ENCODE measurements at regions not wholly inside any gene's neighbourhood (a gene's known extent, or its start where the extent isn't known, plus 50 kb on each side); places are given as distances from the start of the nearest gene placed in this dataset.

DNA sequence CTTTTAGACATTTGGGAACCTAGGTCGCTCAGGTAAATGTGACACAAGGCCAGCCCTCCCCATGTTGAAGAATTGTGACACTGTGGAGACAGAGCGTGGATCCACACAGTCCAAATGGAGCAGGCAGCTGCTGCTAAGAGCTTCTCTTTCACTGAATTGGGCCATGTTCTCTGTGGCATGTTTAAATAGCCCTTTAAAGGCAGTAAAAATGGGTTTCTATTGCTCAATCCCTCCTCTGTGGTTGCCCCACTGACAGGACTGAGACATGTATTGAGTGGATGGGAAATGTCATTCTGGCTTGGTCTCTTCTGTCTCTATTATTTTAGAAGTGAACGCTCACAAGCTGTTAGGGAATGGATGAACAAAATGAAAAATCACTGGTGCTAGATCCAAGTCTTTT is 84.0 kb upstream of the PRICKLE1 start:
- TF ChIP-seq, protein P1, sequence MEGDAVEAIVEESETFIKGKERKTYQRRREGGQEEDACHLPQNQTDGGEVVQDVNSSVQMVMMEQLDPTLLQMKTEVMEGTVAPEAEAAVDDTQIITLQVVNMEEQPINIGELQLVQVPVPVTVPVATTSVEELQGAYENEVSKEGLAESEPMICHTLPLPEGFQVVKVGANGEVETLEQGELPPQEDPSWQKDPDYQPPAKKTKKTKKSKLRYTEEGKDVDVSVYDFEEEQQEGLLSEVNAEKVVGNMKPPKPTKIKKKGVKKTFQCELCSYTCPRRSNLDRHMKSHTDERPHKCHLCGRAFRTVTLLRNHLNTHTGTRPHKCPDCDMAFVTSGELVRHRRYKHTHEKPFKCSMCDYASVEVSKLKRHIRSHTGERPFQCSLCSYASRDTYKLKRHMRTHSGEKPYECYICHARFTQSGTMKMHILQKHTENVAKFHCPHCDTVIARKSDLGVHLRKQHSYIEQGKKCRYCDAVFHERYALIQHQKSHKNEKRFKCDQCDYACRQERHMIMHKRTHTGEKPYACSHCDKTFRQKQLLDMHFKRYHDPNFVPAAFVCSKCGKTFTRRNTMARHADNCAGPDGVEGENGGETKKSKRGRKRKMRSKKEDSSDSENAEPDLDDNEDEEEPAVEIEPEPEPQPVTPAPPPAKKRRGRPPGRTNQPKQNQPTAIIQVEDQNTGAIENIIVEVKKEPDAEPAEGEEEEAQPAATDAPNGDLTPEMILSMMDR (IDR thresholded peaks at IDR 0.05), result no peak
- TF ChIP-seq EZH2 (IDR thresholded peaks at IDR 0.05), result no peak
